PC-3 (cell line): ENCODE measurements at regions not wholly inside any gene's neighbourhood (a gene's known extent, or its start where the extent isn't known, plus 50 kb on each side); places are given as distances from the start of the nearest gene placed in this dataset.

Source experiments
- ATAC-seq: fragments of 200-7000 bp; cut with Tn5 transposase; 2 replicates; pipeline ENCODE4 v1.9.1; 2020; ENCODE audit warnings: mild to moderate bottlenecking, moderate library complexity
- BruUV-seq: library from RNA; stranded (reverse); fragments of 400-500 nt; replicated peaks from 2 replicates; lab custom pipeline; 2021; lab: Mats Ljungman, UMichigan
- CTCF ChIA-PET: fragments of 300-600 bp; sonication (Branson Sonifier 250); formaldehyde crosslinking; loops from one replicate; lab custom pipeline; 2022; ENCODE audit warnings: antibody characterized with exemption; lab: Charles Lee
- POLR2A ChIA-PET: fragments of 300-600 bp; sonication (Branson Sonifier 250); formaldehyde crosslinking; loops from one replicate; lab custom pipeline; 2022; ENCODE audit warnings: antibody characterized with exemption; ENCODE audit not compliant: unreplicated experiment; lab: Charles Lee
- DNase-seq: peaks from one replicate; pipeline ENCODE4 v3.0.0-alpha.2; 2015
- H2AFZ ChIP-seq: fragments of 300-600 bp; sonication (generic); 2 replicates; pipeline ENCODE4 v1.6.0; 2016; ENCODE audit warnings: antibody characterized with exemption, low read length
- H3F3A ChIP-seq: fragments of 300-600 bp; sonication (generic); one replicate; pipeline ENCODE4 v1.6.0; 2017; ENCODE audit warnings: antibody characterized with exemption, low read length, control low read depth, mild to moderate bottlenecking; ENCODE audit not compliant: unreplicated experiment
- H3K27ac ChIP-seq: fragments of 300-600 bp; sonication (generic); 2 replicates; pipeline ENCODE4 v1.5.1; 2016; ENCODE audit warnings: mild to moderate bottlenecking, low read length
- H3K27me3 ChIP-seq: fragments of 300-600 bp; sonication (generic); 2 replicates; pipeline ENCODE4 v1.6.1; 2016; ENCODE audit warnings: low read length, mixed read lengths
- H3K36me3 ChIP-seq: fragments of 300-600 bp; sonication (generic); 2 replicates; pipeline ENCODE4 v1.6.1; 2016; ENCODE audit warnings: low read depth, mixed run types, low read length, mixed read lengths
- H3K4me1 ChIP-seq: fragments of 300-600 bp; sonication (generic); 2 replicates; pipeline ENCODE4 v1.5.1; 2016; ENCODE audit warnings: low read length; ENCODE audit not compliant: insufficient read depth
- H3K4me2 ChIP-seq: fragments of 300-600 bp; sonication (generic); 2 replicates; pipeline ENCODE4 v1.6.0; 2016; ENCODE audit warnings: low read length
- H3K4me3 ChIP-seq: fragments of 300-600 bp; sonication (generic); 2 replicates; pipeline ENCODE4 v1.5.1; 2016; ENCODE audit warnings: mild to moderate bottlenecking, low read length, mixed read lengths
- H3K79me2 ChIP-seq: fragments of 300-600 bp; sonication (generic); 2 replicates; pipeline ENCODE4 v1.6.1; 2017; ENCODE audit warnings: low read length, mixed read lengths
- H3K9ac ChIP-seq: fragments of 300-600 bp; sonication (generic); 2 replicates; pipeline ENCODE4 v1.6.0; 2016; ENCODE audit warnings: mild to moderate bottlenecking, low read length
- H3K9me2 ChIP-seq: fragments of 300-600 bp; sonication (generic); replicated peaks from 2 replicates; pipeline ENCODE4 v1.6.1; 2016; ENCODE audit warnings: mixed run types, low read length, mixed read lengths
- H3K9me3 ChIP-seq: fragments of 300-600 bp; sonication (generic); 2 replicates; pipeline ENCODE4 v1.6.1; 2016; ENCODE audit warnings: low read length, mixed read lengths
- H4K20me1 ChIP-seq: fragments of 300-600 bp; sonication (generic); 2 replicates; pipeline ENCODE4 v1.6.1; 2016; ENCODE audit warnings: low read length, mixed read lengths
- EZH2 ChIP-seq: fragments of 300-600 bp; sonication (generic); IDR thresholded peaks from one replicate; pipeline ENCODE4 v1.6.1; 2017; ENCODE audit warnings: antibody characterized with exemption, mild to moderate bottlenecking, low read length; ENCODE audit not compliant: unreplicated experiment
- EZH2phosphoT487 ChIP-seq: fragments of 300-600 bp; sonication (generic); IDR thresholded peaks from 2 replicates; pipeline ENCODE4 v1.6.1; 2018; ENCODE audit warnings: mild to moderate bottlenecking, antibody characterized with exemption, low read length, borderline replicate concordance
- intact Hi-C: fragments of 100-400 bp; cut with micrococcal nuclease; formaldehyde crosslinking; loops from 2 replicates; pipeline ENCODE4 v1.9.0; 2023
- TF ChIP-seq, protein P1 (sequence below): fragments of 300-600 bp; sonication (generic); conservative IDR thresholded peaks from 2 replicates; pipeline ENCODE4 v1.5.1; 2017; ENCODE audit warnings: antibody characterized with exemption, low read depth, mild to moderate bottlenecking, low read length

- no peak for TF ChIP-seq EZH2phosphoT487
- TF ChIP-seq, protein P1, sequence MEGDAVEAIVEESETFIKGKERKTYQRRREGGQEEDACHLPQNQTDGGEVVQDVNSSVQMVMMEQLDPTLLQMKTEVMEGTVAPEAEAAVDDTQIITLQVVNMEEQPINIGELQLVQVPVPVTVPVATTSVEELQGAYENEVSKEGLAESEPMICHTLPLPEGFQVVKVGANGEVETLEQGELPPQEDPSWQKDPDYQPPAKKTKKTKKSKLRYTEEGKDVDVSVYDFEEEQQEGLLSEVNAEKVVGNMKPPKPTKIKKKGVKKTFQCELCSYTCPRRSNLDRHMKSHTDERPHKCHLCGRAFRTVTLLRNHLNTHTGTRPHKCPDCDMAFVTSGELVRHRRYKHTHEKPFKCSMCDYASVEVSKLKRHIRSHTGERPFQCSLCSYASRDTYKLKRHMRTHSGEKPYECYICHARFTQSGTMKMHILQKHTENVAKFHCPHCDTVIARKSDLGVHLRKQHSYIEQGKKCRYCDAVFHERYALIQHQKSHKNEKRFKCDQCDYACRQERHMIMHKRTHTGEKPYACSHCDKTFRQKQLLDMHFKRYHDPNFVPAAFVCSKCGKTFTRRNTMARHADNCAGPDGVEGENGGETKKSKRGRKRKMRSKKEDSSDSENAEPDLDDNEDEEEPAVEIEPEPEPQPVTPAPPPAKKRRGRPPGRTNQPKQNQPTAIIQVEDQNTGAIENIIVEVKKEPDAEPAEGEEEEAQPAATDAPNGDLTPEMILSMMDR = no peak
- TF ChIP-seq EZH2 = no peak
- no peak overlapping the region for H3K4me2 ChIP-seq
- H2AFZ ChIP-seq = no peak overlapping the region
- no peak overlapping the region for H3K4me3 ChIP-seq
- no TSS peak for BruUV-seq
- H4K20me1 ChIP-seq = no peaks in the 10 kb centered on the region
- H3K9me3 ChIP-seq = peaks cover 26% of the 10 kb centered on the region; the same call in 1 of the 2 replicates
- POLR2A ChIA-PET = no interaction called here
- no peaks in the 10 kb centered on the region for H3K9me2 ChIP-seq
- no peaks in the 10 kb centered on the region for H3F3A ChIP-seq
- no peaks in the 10 kb centered on the region for H3K4me1 ChIP-seq
- no peak overlapping the region for H3K9ac ChIP-seq
- intact Hi-C loops = no loop called here
- no peak for DNase-seq
- H3K27ac ChIP-seq = no peak overlapping the region
- no peaks in the 10 kb centered on the region for H3K36me3 ChIP-seq
- H3K27me3 ChIP-seq = no peaks in the 10 kb centered on the region
- CTCF ChIA-PET = no interaction called here
- no peak for ATAC-seq
- no peaks in the 10 kb centered on the region for H3K79me2 ChIP-seq
These were observed 177.2 kb downstream of the LRRC3B start for GRCh38 chr3:26799679-26800317.

DNA sequence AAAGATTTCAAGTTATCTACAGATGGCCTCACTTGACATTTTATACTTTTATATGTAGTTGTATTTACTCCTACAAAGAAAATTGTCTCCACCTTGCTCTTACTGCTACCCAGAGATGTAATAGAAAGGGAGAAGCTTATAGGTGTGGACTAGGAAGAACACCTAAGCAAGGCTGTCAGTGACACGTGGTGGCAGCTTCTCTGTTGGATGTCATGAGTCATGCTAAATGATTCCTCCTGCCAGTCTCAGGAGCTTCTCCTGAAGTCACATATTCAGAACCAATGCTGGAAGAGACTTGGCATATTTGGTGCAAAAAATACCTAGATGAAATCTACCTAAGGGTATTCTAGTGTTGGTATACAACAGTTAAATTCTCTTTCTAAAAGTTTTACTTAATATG, 184.7 kb downstream of the LRRC3B start:
- POLR2A ChIA-PET = no interaction called here
- H3K27me3 ChIP-seq = no peaks in the 10 kb centered on the region
- H3K9me3 ChIP-seq = peaks cover 18% of the 10 kb centered on the region
- no peak overlapping the region for H3K9ac ChIP-seq
- no peaks in the 10 kb centered on the region for H3F3A ChIP-seq
- no peak overlapping the region for H2AFZ ChIP-seq
- CTCF ChIA-PET = no interaction called here
- no peaks in the 10 kb centered on the region for H3K79me2 ChIP-seq
- H3K4me3 ChIP-seq = no peak overlapping the region
- no TSS peak for BruUV-seq
- H3K4me1 ChIP-seq = no peaks in the 10 kb centered on the region
- H3K4me2 ChIP-seq = no peak overlapping the region
- H4K20me1 ChIP-seq = no peaks in the 10 kb centered on the region
- intact Hi-C loops = no loop called here
- ATAC-seq (no peak), DNase-seq (no peak)
- no peaks in the 10 kb centered on the region for H3K36me3 ChIP-seq
- no peak overlapping the region for H3K27ac ChIP-seq
- no peaks in the 10 kb centered on the region for H3K9me2 ChIP-seq
- TF ChIP-seq EZH2 = no peak
- no peak for TF ChIP-seq EZH2phosphoT487
- TF ChIP-seq, protein P1 = no peak

GRCh38 chr3:26825454-26825853, 202.9 kb downstream of the LRRC3B start:
- H3K9ac ChIP-seq = no peak overlapping the region
- CTCF ChIA-PET = no interaction called here
- POLR2A ChIA-PET = no interaction called here

More at GRCh38 chr3:26825454-26825853, 202.9 kb downstream of the LRRC3B start:
- H3K79me2 ChIP-seq = no peaks in the 10 kb centered on the region
- no peak overlapping the region for H2AFZ ChIP-seq
- no TSS peak for BruUV-seq
- H4K20me1 ChIP-seq = no peaks in the 10 kb centered on the region
- H3K4me2 ChIP-seq = no peak overlapping the region
- no peak overlapping the region for H3K27ac ChIP-seq
- no peaks in the 10 kb centered on the region for H3K9me2 ChIP-seq
- no peaks in the 10 kb centered on the region for H3K4me1 ChIP-seq
- no peaks in the 10 kb centered on the region for H3K36me3 ChIP-seq
- H3K4me3 ChIP-seq = no peak overlapping the region
- intact Hi-C loops = no loop called here
- H3F3A ChIP-seq = no peaks in the 10 kb centered on the region
- TF ChIP-seq EZH2 (no peak), EZH2phosphoT487 (no peak)
- TF ChIP-seq, protein P1 = no peak
- DNase-seq = no peak
- H3K27me3 ChIP-seq = no peaks in the 10 kb centered on the region
- peaks cover 31% of the 10 kb centered on the region for H3K9me3 ChIP-seq
- no peak for ATAC-seq
